H9 (cell line): ENCODE measurements at regions not wholly inside any gene's neighbourhood (a gene's known extent, or its start where the extent isn't known, plus 50 kb on each side); places are given as distances from the start of the nearest gene placed in this dataset.

Source experiments
- DNase-seq: peaks from one replicate; pipeline ENCODE4 v3.0.0-alpha.2; 2017
- H2AFZ ChIP-seq: one replicate; pipeline ENCODE4 v1.6.1; 2013; ENCODE audit warnings: mild to moderate bottlenecking, low read length, control low read depth, moderate library complexity
- H2AK5ac ChIP-seq: 2 replicates; pipeline ENCODE4 v1.6.1; 2013; ENCODE audit warnings: low read length, control low read depth, mixed read lengths; ENCODE audit not compliant: insufficient read length
- H2BK120ac ChIP-seq: one replicate; pipeline ENCODE4 v1.6.1; 2013; ENCODE audit warnings: low read depth, mild to moderate bottlenecking, low read length, control low read depth, inconsistent platforms; ENCODE audit not compliant: poor library complexity, severe bottlenecking
- H2BK12ac ChIP-seq: 2 replicates; pipeline ENCODE4 v1.6.1; 2013; ENCODE audit warnings: low read length, control low read depth, mixed read lengths, low read depth; ENCODE audit not compliant: insufficient read length
- H2BK15ac ChIP-seq: 2 replicates; pipeline ENCODE4 v1.6.1; 2013; ENCODE audit warnings: low read depth, low read length, control low read depth
- H2BK20ac ChIP-seq: one replicate; pipeline ENCODE4 v1.6.1; 2013; ENCODE audit warnings: low read depth, mild to moderate bottlenecking, low read length, control low read depth, inconsistent platforms; ENCODE audit not compliant: poor library complexity, severe bottlenecking
- H2BK5ac ChIP-seq: 2 replicates; pipeline ENCODE4 v1.6.1; 2013; ENCODE audit warnings: low read length, control low read depth, mixed read lengths; ENCODE audit not compliant: insufficient read length
- H3K14ac ChIP-seq: 2 replicates; pipeline ENCODE4 v1.6.1; 2013; ENCODE audit warnings: low read length, control low read depth; ENCODE audit not compliant: insufficient read depth
- H3K18ac ChIP-seq: 2 replicates; pipeline ENCODE4 v1.6.1; 2013; ENCODE audit warnings: low read depth, mild to moderate bottlenecking, mixed read lengths, low read length, control low read depth; ENCODE audit not compliant: insufficient read length
- H3K23ac ChIP-seq: 2 replicates; pipeline ENCODE4 v1.6.1; 2013; ENCODE audit warnings: low read length, control low read depth, mixed read lengths, low read depth; ENCODE audit not compliant: insufficient read length
- H3K23me2 ChIP-seq: 2 replicates; pipeline ENCODE4 v1.6.1; 2013; ENCODE audit warnings: low read depth, mild to moderate bottlenecking, mixed read lengths, low read length, control low read depth; ENCODE audit not compliant: insufficient read length, poor library complexity, severe bottlenecking
- H3K27ac ChIP-seq: 2 replicates; pipeline ENCODE4 v1.5.1; 2013; ENCODE audit warnings: low read length, control low read depth, mixed read lengths, low read depth; ENCODE audit not compliant: insufficient read length
- H3K27me3 ChIP-seq: 2 replicates; pipeline ENCODE4 v1.6.1; 2013; ENCODE audit warnings: low read length, control low read depth, inconsistent platforms; ENCODE audit not compliant: insufficient read depth
- H3K4ac ChIP-seq: 2 replicates; pipeline ENCODE4 v1.6.1; 2013; ENCODE audit warnings: low read depth, mild to moderate bottlenecking, control low read depth, inconsistent platforms, low read length, moderate library complexity
- H3K4me1 ChIP-seq: 2 replicates; pipeline ENCODE4 v1.6.1; 2013; ENCODE audit warnings: low read length, control low read depth, inconsistent platforms; ENCODE audit not compliant: insufficient read depth
- H3K4me2 ChIP-seq: 2 replicates; pipeline ENCODE4 v1.6.1; 2013; ENCODE audit warnings: low read length, control low read depth, mixed read lengths; ENCODE audit not compliant: insufficient read length, insufficient read depth
- H3K56ac ChIP-seq: 2 replicates; pipeline ENCODE4 v1.6.1; 2013; ENCODE audit warnings: low read depth, mild to moderate bottlenecking, mixed read lengths, low read length, control low read depth; ENCODE audit not compliant: insufficient read length
- H3K79me1 ChIP-seq: 2 replicates; pipeline ENCODE4 v1.6.1; 2013; ENCODE audit warnings: low read depth, mild to moderate bottlenecking, moderate library complexity, low read length, control low read depth, inconsistent platforms; ENCODE audit not compliant: insufficient read depth, poor library complexity, severe bottlenecking
- H3K79me2 ChIP-seq: 2 replicates; pipeline ENCODE4 v1.6.1; 2013; ENCODE audit warnings: low read length, control low read depth, inconsistent platforms; ENCODE audit not compliant: insufficient read depth
- H3K9ac ChIP-seq: 2 replicates; pipeline ENCODE4 v1.6.1; 2013; ENCODE audit warnings: low read length, control low read depth, mixed read lengths; ENCODE audit not compliant: insufficient read length; ENCODE audit errors: extremely low read depth
- H3K9me3 ChIP-seq: one replicate; pipeline ENCODE4 v1.6.1; 2013; ENCODE audit warnings: low read depth, low read length, inconsistent platforms; ENCODE audit not compliant: control insufficient read depth
- H3T11ph ChIP-seq: one replicate; pipeline ENCODE4 v1.6.1; 2013; ENCODE audit warnings: mild to moderate bottlenecking, low read length, control low read depth, inconsistent platforms
- H4K20me1 ChIP-seq: one replicate; pipeline ENCODE4 v1.6.1; 2013; ENCODE audit not compliant: control insufficient read depth, insufficient read length, insufficient read depth
- H4K5ac ChIP-seq: 2 replicates; pipeline ENCODE4 v1.6.1; 2013; ENCODE audit warnings: low read depth, mild to moderate bottlenecking, mixed read lengths, low read length, control low read depth; ENCODE audit not compliant: insufficient read length
- H4K8ac ChIP-seq: replicated peaks from 2 replicates; pipeline ENCODE4 v1.6.1; 2013; ENCODE audit warnings: low read length, control low read depth, mixed read lengths, low read depth; ENCODE audit not compliant: insufficient read length
- H4K91ac ChIP-seq: 2 replicates; pipeline ENCODE4 v1.6.1; 2013; ENCODE audit warnings: low read depth, mild to moderate bottlenecking, moderate library complexity, mixed read lengths, low read length, control low read depth; ENCODE audit not compliant: insufficient read length
- H3K27ac Mint-ChIP-seq, 3 experiments: 2 replicates in 2 of 3; 3 replicates in 1 of 3; pipeline ENCODE4 v1.8.0; 2020 to 2021; ENCODE audit warnings: mixed read lengths in 3 of 3, mild to moderate bottlenecking in 1 of 3, moderate library complexity in 1 of 3
- H3K27me3 Mint-ChIP-seq: 2 replicates; pipeline ENCODE4 v1.8.0; 2021; ENCODE audit warnings: low read depth, mild to moderate bottlenecking, moderate library complexity, mixed read lengths
- H3K36me3 Mint-ChIP-seq, 3 experiments: 2 replicates in 2 of 3; 3 replicates in 1 of 3; pipeline ENCODE4 v1.8.0; 2020 to 2021; ENCODE audit warnings: low read depth in 3 of 3, mixed read lengths in 3 of 3; ENCODE audit not compliant: insufficient read depth in 1 of 3
- H3K4me1 Mint-ChIP-seq, 2 experiments: 2 replicates each; pipeline ENCODE4 v1.8.0; 2020; ENCODE audit warnings: mixed read lengths in 2 of 2
- H3K4me3 Mint-ChIP-seq, 2 experiments: 2 replicates in 1 of 2; 3 replicates in 1 of 2; pipeline ENCODE4 v1.8.0; 2020 to 2021; ENCODE audit warnings: mild to moderate bottlenecking in 2 of 2, mixed read lengths in 2 of 2, moderate library complexity in 1 of 2
- H3K9me3 Mint-ChIP-seq, 2 experiments: 2 replicates in 1 of 2; 3 replicates in 1 of 2; pipeline ENCODE4 v1.8.0; 2020; ENCODE audit warnings: mild to moderate bottlenecking in 2 of 2, mixed read lengths in 2 of 2, moderate library complexity in 1 of 2
- CTCF ChIP-seq: fragments of 200-600 bp; sonication (generic); conservative IDR thresholded peaks from 3 replicates; pipeline ENCODE4 v1.8.0; 2021; ENCODE audit warnings: antibody characterized with exemption, mild to moderate bottlenecking
- whole genome bisulfite sequencing: extraction: QIAGEN DNeasy Blood & Tissue Kit; methylation state at CpG from one replicate; pipeline ENCODE4 v1.1.7; 2013; ENCODE audit warnings: missing lambda C conversion rate, low lambda C conversion rate, mixed read lengths; ENCODE audit not compliant: insufficient read length; ENCODE audit errors: extremely low coverage; 5-methylcytosine and 5-hydroxymethylcytosine counted together

GRCh38 chr5:171714851-171715250 is 70.8 kb upstream of the SMIM23 start:
- Histone ChIP-seq H2BK20ac (no peak overlapping the region), H2BK120ac (no peak overlapping the region), H3K27me3 (no peaks in the 10 kb centered on the region), H3T11ph (no peak overlapping the region), H3K4me1 (no peaks in the 10 kb centered on the region), H3K27ac (no peak overlapping the region), H2BK15ac (no peak overlapping the region), H4K20me1 (no peaks in the 10 kb centered on the region), H3K18ac (no peak overlapping the region), H4K5ac (no peak overlapping the region), H3K4ac (no peak overlapping the region), H3K79me1 (no peaks in the 10 kb centered on the region), H3K79me2 (no peaks in the 10 kb centered on the region), H2AFZ (no peak overlapping the region), H3K4me2 (no peak overlapping the region), H4K91ac (no peak overlapping the region), H3K23ac (no peak overlapping the region), H2BK12ac (no peak overlapping the region), H2AK5ac (no peak overlapping the region), H3K14ac (no peak overlapping the region), H4K8ac (no peak overlapping the region), H3K23me2 (no peaks in the 10 kb centered on the region), H2BK5ac (no peak overlapping the region), H3K56ac (no peak overlapping the region), H3K9me3 (no peaks in the 10 kb centered on the region), H3K9ac (no peak overlapping the region)
- peak; percentile 9 for DNase-seq
- no peak for TF ChIP-seq CTCF
- Mint-ChIP-seq H3K9me3 (peaks cover 0 to 2% of the 10 kb centered on the region in 2 experiments; a peak in 3 of 5 replicates), H3K4me1 (peaks cover 2 to 13% of the 10 kb centered on the region in 2 experiments; a peak in 3 of 4 replicates), H3K27me3 (peaks cover 14% of the 10 kb centered on the region), H3K4me3 (no peak overlapping the region), H3K36me3 (no peaks in the 10 kb centered on the region), H3K27ac (peak overlapping the region in 1 of 3 experiments; percentile 56; a peak in 1 of 7 replicates)
- no CpG with 5 or more reads among the region's 1 CpG for WGBS
